ENCODE measurements at regions not wholly inside any gene's neighbourhood (a gene's known extent, or its start where the extent isn't known, plus 50 kb on each side); places are given as distances from the start of the nearest gene placed in this dataset.

GRCh38 chr5:74070766-74071165 lies 444.8 kb downstream of the ARHGEF28 start:
- no peak for TF ChIP-seq CTCF (IDR thresholded peaks at IDR 0.05; ENCODE audit: poor library complexity, severe bottlenecking)
- no peak for TF ChIP-seq EZH2 (IDR thresholded peaks at IDR 0.05; ENCODE audit: borderline replicate concordance, insufficient read depth, low read length, poor library complexity, severe bottlenecking)
- no peak for TF ChIP-seq TAF1 (IDR thresholded peaks at IDR 0.05; ENCODE audit: low read depth)
- TF ChIP-seq SMC3 (conservative IDR thresholded peaks at IDR 0.05; ENCODE audit: poor library complexity): no peak
- TF ChIP-seq POLR2AphosphoS5 (IDR thresholded peaks at IDR 0.05): no peak
- no peak for TF ChIP-seq MXI1 (conservative IDR thresholded peaks at IDR 0.05; ENCODE audit: poor library complexity, severe bottlenecking)
- TF ChIP-seq RAD21 (conservative IDR thresholded peaks at IDR 0.05): no peak
- TF ChIP-seq REST (IDR thresholded peaks at IDR 0.05; ENCODE audit: borderline replicate concordance): no peak
- TF ChIP-seq EP300 (conservative IDR thresholded peaks at IDR 0.05; ENCODE audit: poor library complexity, severe bottlenecking): no peak
